ENCODE measurements at regions not wholly inside any gene's neighbourhood (a gene's known extent, or its start where the extent isn't known, plus 50 kb on each side); places are given as distances from the start of the nearest gene placed in this dataset.

DNA sequence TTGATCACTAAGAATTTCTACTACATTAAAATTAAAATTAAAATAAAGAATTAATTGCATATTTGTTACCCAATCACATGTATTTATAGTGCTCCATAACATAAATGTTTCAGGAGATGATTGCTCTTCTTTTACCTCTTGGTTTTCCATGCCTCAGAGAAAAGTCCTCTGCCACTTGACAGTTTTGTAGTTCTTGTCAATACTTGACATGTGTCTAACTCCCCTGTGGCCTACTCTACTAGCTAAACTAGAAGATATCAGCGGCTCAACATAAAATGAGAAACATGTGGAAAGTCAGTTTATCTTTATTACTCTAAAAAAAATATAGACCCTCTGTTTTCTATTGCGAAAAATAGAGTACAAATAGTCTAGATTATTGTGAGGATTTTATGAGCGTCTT lies 650.6 kb upstream of the NUDT12 start:
- Histone ChIP-seq H4K91ac (ENCODE audit: insufficient read depth, low read depth, low read length) (no peak overlapping the region), H3K4me1 (ENCODE audit: control insufficient read depth, insufficient read depth, low read length) (no peaks in the 10 kb centered on the region), H3K36me3 (ENCODE audit: control insufficient read depth, insufficient read depth, low read length) (no peaks in the 10 kb centered on the region), H3K23ac (ENCODE audit: low read depth, low read length) (no peak overlapping the region), H2AK5ac (ENCODE audit: low read depth, low read length) (no peak overlapping the region), H3K9me1 (ENCODE audit: insufficient read depth, low read length) (no peaks in the 10 kb centered on the region), H3K4ac (ENCODE audit: low read depth, low read length) (no peak overlapping the region), H3K27ac (ENCODE audit: insufficient read depth, low read length) (no peak overlapping the region), H4K5ac (ENCODE audit: low read depth, low read length) (no peak overlapping the region), H4K8ac (ENCODE audit: low read depth in 2 of 2, low read length in 2 of 2) (no peak overlapping the region), H3K79me1 (ENCODE audit: low read depth in 1 of 2, low read length in 2 of 2) (no peaks in the 10 kb centered on the region), H3K9me3 (ENCODE audit: control insufficient read depth, insufficient read depth, low read length) (no peaks in the 10 kb centered on the region; the same call in 1 of the 2 replicates), H2BK120ac (ENCODE audit: low read depth, low read length) (no peak overlapping the region), H3K27me3 (ENCODE audit: control insufficient read depth, insufficient read depth, low read length) (no peaks in the 10 kb centered on the region), H2BK5ac (ENCODE audit: low read depth, low read length, poor library complexity, severe bottlenecking) (no peak overlapping the region), H3K18ac (ENCODE audit: low read depth, low read length) (no peak overlapping the region), H2AK9ac (replicated peaks; ENCODE audit: low read depth, low read length, poor library complexity) (no peak overlapping the region), H3K14ac (replicated peaks; ENCODE audit: low read depth, low read length) (no peak overlapping the region), H3K4me3 (ENCODE audit: insufficient read depth, low read depth, low read length) (no peak overlapping the region), H2AFZ (replicated peaks; ENCODE audit: low read length, poor library complexity) (no peak overlapping the region), H3K56ac (ENCODE audit: extremely low read depth, insufficient read depth, low read length) (no peak overlapping the region), H2BK15ac (ENCODE audit: low read depth, low read length) (no peak overlapping the region), H4K20me1 (ENCODE audit: insufficient read depth, low read length) (no peaks in the 10 kb centered on the region), H2BK20ac (ENCODE audit: low read depth, low read length) (no peak overlapping the region), H3K9ac (ENCODE audit: low read depth, low read length) (no peak overlapping the region), H3K4me2 (ENCODE audit: low read depth, low read length) (no peak overlapping the region)
- ChIA-PET CTCF (no interaction called here), POLR2A (ENCODE audit: unreplicated experiment) (no interaction called here)
- DNase-seq (no peak), ATAC-seq (ENCODE audit: low read depth) (no peak)
- in situ Hi-C loops (cut with MboI; ENCODE audit: low sequenced_read_pairs) = no loop called here
- TF ChIP-seq CEBPB (IDR thresholded peaks at IDR 0.05; ENCODE audit: low read depth, low read length) = no peak
- TF ChIP-seq, protein P1, sequence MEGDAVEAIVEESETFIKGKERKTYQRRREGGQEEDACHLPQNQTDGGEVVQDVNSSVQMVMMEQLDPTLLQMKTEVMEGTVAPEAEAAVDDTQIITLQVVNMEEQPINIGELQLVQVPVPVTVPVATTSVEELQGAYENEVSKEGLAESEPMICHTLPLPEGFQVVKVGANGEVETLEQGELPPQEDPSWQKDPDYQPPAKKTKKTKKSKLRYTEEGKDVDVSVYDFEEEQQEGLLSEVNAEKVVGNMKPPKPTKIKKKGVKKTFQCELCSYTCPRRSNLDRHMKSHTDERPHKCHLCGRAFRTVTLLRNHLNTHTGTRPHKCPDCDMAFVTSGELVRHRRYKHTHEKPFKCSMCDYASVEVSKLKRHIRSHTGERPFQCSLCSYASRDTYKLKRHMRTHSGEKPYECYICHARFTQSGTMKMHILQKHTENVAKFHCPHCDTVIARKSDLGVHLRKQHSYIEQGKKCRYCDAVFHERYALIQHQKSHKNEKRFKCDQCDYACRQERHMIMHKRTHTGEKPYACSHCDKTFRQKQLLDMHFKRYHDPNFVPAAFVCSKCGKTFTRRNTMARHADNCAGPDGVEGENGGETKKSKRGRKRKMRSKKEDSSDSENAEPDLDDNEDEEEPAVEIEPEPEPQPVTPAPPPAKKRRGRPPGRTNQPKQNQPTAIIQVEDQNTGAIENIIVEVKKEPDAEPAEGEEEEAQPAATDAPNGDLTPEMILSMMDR (conservative IDR thresholded peaks at IDR 0.05; ENCODE audit: low read depth, low read length) = no peak
- no peak for TF ChIP-seq SMC3 (IDR thresholded peaks at IDR 0.05; ENCODE audit: low read depth, low read length)
- no peak for TF ChIP-seq RCOR1 (IDR thresholded peaks at IDR 0.05; ENCODE audit: insufficient replicate concordance, low read length)
- TF ChIP-seq BHLHE40 (IDR thresholded peaks at IDR 0.05; ENCODE audit: low read depth, low read length) = no peak
- no peak for TF ChIP-seq FOS (IDR thresholded peaks at IDR 0.05; ENCODE audit: low read depth, low read length)
- TF ChIP-seq NFE2L2 (IDR thresholded peaks at IDR 0.05; ENCODE audit: low read depth, low read length) = no peak
- TF ChIP-seq MAZ (IDR thresholded peaks at IDR 0.05; ENCODE audit: borderline replicate concordance, low read depth, low read length) = no peak
- no peak for TF ChIP-seq POLR2A (IDR thresholded peaks at IDR 0.05; ENCODE audit: low read depth, low read length)
- TF ChIP-seq, protein P2, sequence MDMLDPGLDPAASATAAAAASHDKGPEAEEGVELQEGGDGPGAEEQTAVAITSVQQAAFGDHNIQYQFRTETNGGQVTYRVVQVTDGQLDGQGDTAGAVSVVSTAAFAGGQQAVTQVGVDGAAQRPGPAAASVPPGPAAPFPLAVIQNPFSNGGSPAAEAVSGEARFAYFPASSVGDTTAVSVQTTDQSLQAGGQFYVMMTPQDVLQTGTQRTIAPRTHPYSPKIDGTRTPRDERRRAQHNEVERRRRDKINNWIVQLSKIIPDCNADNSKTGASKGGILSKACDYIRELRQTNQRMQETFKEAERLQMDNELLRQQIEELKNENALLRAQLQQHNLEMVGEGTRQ (IDR thresholded peaks at IDR 0.05; ENCODE audit: low read depth, low read length) = no peak
- TF ChIP-seq, protein P3, sequence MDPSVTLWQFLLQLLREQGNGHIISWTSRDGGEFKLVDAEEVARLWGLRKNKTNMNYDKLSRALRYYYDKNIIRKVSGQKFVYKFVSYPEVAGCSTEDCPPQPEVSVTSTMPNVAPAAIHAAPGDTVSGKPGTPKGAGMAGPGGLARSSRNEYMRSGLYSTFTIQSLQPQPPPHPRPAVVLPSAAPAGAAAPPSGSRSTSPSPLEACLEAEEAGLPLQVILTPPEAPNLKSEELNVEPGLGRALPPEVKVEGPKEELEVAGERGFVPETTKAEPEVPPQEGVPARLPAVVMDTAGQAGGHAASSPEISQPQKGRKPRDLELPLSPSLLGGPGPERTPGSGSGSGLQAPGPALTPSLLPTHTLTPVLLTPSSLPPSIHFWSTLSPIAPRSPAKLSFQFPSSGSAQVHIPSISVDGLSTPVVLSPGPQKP (IDR thresholded peaks at IDR 0.05; ENCODE audit: borderline replicate concordance, low read depth, low read length) = no peak
- no peak for TF ChIP-seq CHD1 (IDR thresholded peaks at IDR 0.05; ENCODE audit: low read depth, low read length)
- no peak for TF ChIP-seq RFX5 (IDR thresholded peaks at IDR 0.05; ENCODE audit: low read depth, low read length)
- no peak for TF ChIP-seq MXI1 (IDR thresholded peaks at IDR 0.05; ENCODE audit: borderline replicate concordance, low read depth, low read length)
- no peak for TF ChIP-seq MAFK (IDR thresholded peaks at IDR 0.05; ENCODE audit: low read depth, low read length)
- TF ChIP-seq RAD21 (IDR thresholded peaks at IDR 0.05; ENCODE audit: low read length) = no peak
- dilution Hi-C loops (cut with HindIII; ENCODE audit: low sequenced_read_pairs, unreplicated experiment) = no loop called here
- no TSS peak for BruUV-seq (replicated peaks)
- intact Hi-C loops (cut with micrococcal nuclease) = no loop called here
- WGBS, 2 experiments (ENCODE audit: extremely low coverage in 2 of 2, insufficient read length in 1 of 2) = no CpG with 5 or more reads among the region's 3 CpGs

Measured in IMR-90 (cell line).